Upper lobe of left lung (tissue), 6 donors: ENCODE measurements at regions not wholly inside any gene's neighbourhood (a gene's known extent, or its start where the extent isn't known, plus 50 kb on each side); places are given as distances from the start of the nearest gene placed in this dataset.

Source experiments
- ATAC-seq, 2 donors: fragments of 200-7000 bp; cut with Tn5 transposase; one replicate each; pipeline ENCODE4 v1.9.1; 2022; ENCODE audit warnings: mild to moderate bottlenecking in 2 of 2, moderate library complexity in 2 of 2; ENCODE audit not compliant: low FRiP score in 2 of 2
- DNase-seq, 2 donors: peaks; one replicate each; pipeline ENCODE4 v3.0.0-alpha.2; 2019 to 2020
- H3K27ac ChIP-seq, 4 donors: fragments of 200-600 bp; sonication (generic); one replicate each; pipeline ENCODE4 v1.5.1; 2016 to 2019
- H3K27me3 ChIP-seq, 4 donors: fragments of 200-600 bp; sonication (generic); one replicate each; pipeline ENCODE4 v1.5.1; 2017 to 2019
- H3K36me3 ChIP-seq, 4 donors: fragments of 200-600 bp; sonication (generic); one replicate each; pipeline ENCODE4 v1.5.1; 2016 to 2019
- H3K4me1 ChIP-seq, 4 donors: fragments of 200-600 bp; sonication (generic); one replicate each; pipeline ENCODE4 v1.5.1; 2018 to 2019
- H3K4me3 ChIP-seq, 4 donors: fragments of 200-600 bp; sonication (generic); one replicate each; pipeline ENCODE4 v1.5.1; 2017 to 2019; ENCODE audit warnings: mild to moderate bottlenecking in 2 of 4, moderate library complexity in 1 of 4
- H3K9me3 ChIP-seq, 4 donors: fragments of 200-600 bp; sonication (generic); one replicate each; pipeline ENCODE4 v1.5.1; 2018 to 2019
- CTCF ChIP-seq, 6 experiments: fragments of 450-650 bp in 4 of 6; fragments of 200-600 bp in 2 of 6; sonication (generic) in 2 of 6; IDR thresholded peaks; one replicate each; pipeline ENCODE4 v1.5.1; 2016 to 2019; ENCODE audit warnings: antibody characterized with exemption in 6 of 6
- EP300 ChIP-seq, 4 donors: sonication (generic); formaldehyde crosslinking; IDR thresholded peaks; one replicate each; pipeline ENCODE4 v1.5.1; 2017; ENCODE audit warnings: antibody characterized with exemption in 4 of 4, control low read depth in 2 of 4
- POLR2A ChIP-seq, 4 donors: fragments of 450-650 bp; IDR thresholded peaks; one replicate each; pipeline ENCODE4 v1.5.1; 2016 to 2017; ENCODE audit warnings: antibody characterized with exemption in 4 of 4, mild to moderate bottlenecking in 2 of 4
- POLR2AphosphoS5 ChIP-seq, 2 donors: sonication (generic); formaldehyde crosslinking; IDR thresholded peaks; one replicate each; pipeline ENCODE4 v1.5.1; 2017; ENCODE audit warnings: antibody characterized with exemption in 2 of 2
- WGBS, 2 donors: methylation state at CpG; one replicate each; pipeline ENCODE4 v1.1.5; 2017 to 2018; 5-methylcytosine and 5-hydroxymethylcytosine counted together
- donor health status: DM: no; HTN: no; CAD: no; lungs with moderate emphysema.
- donor health status: DM: no; HTN: yes; CAD: no; lungs with severe emphysema.

- TF ChIP-seq CTCF (IDR thresholded peaks at IDR 0.05) (no peak), EP300 (IDR thresholded peaks at IDR 0.05) (no peak), POLR2A (IDR thresholded peaks at IDR 0.05) (no peak), POLR2AphosphoS5 (IDR thresholded peaks at IDR 0.05) (no peak)
- no peaks in the 10 kb centered on the region for H3K4me1 ChIP-seq
- 84 to 91% methylated on average over 4 of the region's 4 CpGs for WGBS, 2 donors
- DNase-seq = no peak
- no peak overlapping the region for H3K4me3 ChIP-seq
- ATAC-seq = no peak
- H3K9me3 ChIP-seq = no peaks in the 10 kb centered on the region
- no peaks in the 10 kb centered on the region for H3K27me3 ChIP-seq
- no peaks in the 10 kb centered on the region for H3K36me3 ChIP-seq
- H3K27ac ChIP-seq = no peak overlapping the region
Measured at GRCh38 chr12:68429696-68430095, 97.5 kb upstream of the MDM1 start.

- Histone ChIP-seq H3K27me3 (no peaks in the 10 kb centered on the region), H3K27ac (no peak overlapping the region), H3K36me3 (no peaks in the 10 kb centered on the region), H3K4me1 (no peaks in the 10 kb centered on the region), H3K4me3 (no peak overlapping the region), H3K9me3 (no peaks in the 10 kb centered on the region)
- TF ChIP-seq POLR2AphosphoS5 (IDR thresholded peaks at IDR 0.05) (no peak), EP300 (IDR thresholded peaks at IDR 0.05) (no peak), POLR2A (IDR thresholded peaks at IDR 0.05) (no peak), CTCF (IDR thresholded peaks at IDR 0.05) (no peak)
- ATAC-seq (no peak), DNase-seq (no peak)
- 92 to 93% methylated on average over 6 of the region's 6 CpGs for WGBS, 2 donors
Measured at GRCh38 chr12:68431786-68432185, 99.6 kb upstream of the MDM1 start.

GRCh38 chr12:68432622-68433021 is 100.5 kb upstream of the MDM1 start:
- DNase-seq (no peak), ATAC-seq (no peak)
- TF ChIP-seq POLR2AphosphoS5 (IDR thresholded peaks at IDR 0.05) = no peak
- TF ChIP-seq CTCF (IDR thresholded peaks at IDR 0.05) = no peak
- TF ChIP-seq POLR2A (IDR thresholded peaks at IDR 0.05) = no peak
- no peak for TF ChIP-seq EP300 (IDR thresholded peaks at IDR 0.05)
- Histone ChIP-seq H3K4me3 (no peak overlapping the region), H3K27me3 (no peaks in the 10 kb centered on the region), H3K27ac (no peak overlapping the region), H3K4me1 (no peaks in the 10 kb centered on the region), H3K9me3 (no peaks in the 10 kb centered on the region), H3K36me3 (no peaks in the 10 kb centered on the region)

- H3K4me1 ChIP-seq = no peaks in the 10 kb centered on the region
- H3K36me3 ChIP-seq = no peaks in the 10 kb centered on the region
- no peaks in the 10 kb centered on the region for H3K27me3 ChIP-seq
- WGBS, 2 donors = 93 to 96% methylated on average over 2 of the region's 2 CpGs
- H3K4me3 ChIP-seq = no peak overlapping the region
- no peak for DNase-seq
- no peak overlapping the region for H3K27ac ChIP-seq
- TF ChIP-seq EP300 (IDR thresholded peaks at IDR 0.05) = no peak
- no peak for TF ChIP-seq POLR2A (IDR thresholded peaks at IDR 0.05)
- TF ChIP-seq POLR2AphosphoS5 (IDR thresholded peaks at IDR 0.05) = no peak
- TF ChIP-seq CTCF (IDR thresholded peaks at IDR 0.05) = no peak
- no peaks in the 10 kb centered on the region for H3K9me3 ChIP-seq
- ATAC-seq = no peak
Measured at GRCh38 chr12:68434391-68435298, 102.5 kb upstream of the MDM1 start.

- Histone ChIP-seq H3K36me3 (no peaks in the 10 kb centered on the region), H3K4me1 (no peaks in the 10 kb centered on the region), H3K9me3 (no peaks in the 10 kb centered on the region), H3K4me3 (no peak overlapping the region), H3K27ac (no peak overlapping the region), H3K27me3 (no peaks in the 10 kb centered on the region)
- DNase-seq (no peak), ATAC-seq (no peak)
- WGBS, 2 donors = 97 to 100% methylated on average over 1 of the region's 1 CpG
- TF ChIP-seq CTCF (IDR thresholded peaks at IDR 0.05) = no peak
- TF ChIP-seq EP300 (IDR thresholded peaks at IDR 0.05) = no peak
- no peak for TF ChIP-seq POLR2AphosphoS5 (IDR thresholded peaks at IDR 0.05)
- TF ChIP-seq POLR2A (IDR thresholded peaks at IDR 0.05) = no peak
Measured at GRCh38 chr12:68435299-68435637, 103.1 kb upstream of the MDM1 start.
